Neuron (in vitro differentiated cells): ENCODE measurements at regions not wholly inside any gene's neighbourhood (a gene's known extent, or its start where the extent isn't known, plus 50 kb on each side); places are given as distances from the start of the nearest gene placed in this dataset.

Experiments used
- H2AFZ ChIP-seq: one replicate; pipeline ENCODE4 v1.6.1; 2013; ENCODE audit warnings: low read depth, mild to moderate bottlenecking, inconsistent platforms, low read length, moderate library complexity
- H3K27me3 ChIP-seq: one replicate; pipeline ENCODE4 v1.6.1; 2013; ENCODE audit warnings: low read length; ENCODE audit not compliant: insufficient read depth
- H3K36me3 ChIP-seq: one replicate; pipeline ENCODE4 v1.6.1; 2013; ENCODE audit warnings: low read length; ENCODE audit not compliant: insufficient read depth
- H3K4me1 ChIP-seq: one replicate; pipeline ENCODE4 v1.6.1; 2013; ENCODE audit warnings: low read length; ENCODE audit not compliant: insufficient read depth
- H3K4me3 ChIP-seq: 2 replicates; pipeline ENCODE4 v1.5.1; 2013; ENCODE audit warnings: mild to moderate bottlenecking, low read length, moderate library complexity
- H3K9me3 ChIP-seq: one replicate; pipeline ENCODE4 v1.6.1; 2013; ENCODE audit warnings: low read length

GRCh38 chr1:38724160-38725131 lies 135.1 kb downstream of the RRAGC start:
- H3K27me3 ChIP-seq, result peaks cover 4% of the 10 kb centered on the region

GRCh38 chr1:38721816-38722215 lies 137.8 kb downstream of the RRAGC start:
- Histone ChIP-seq H3K4me1 (no peaks in the 10 kb centered on the region), H3K27me3 (peaks cover 4% of the 10 kb centered on the region), H2AFZ (no peak overlapping the region)

More at GRCh38 chr1:38724160-38725131, 135.1 kb downstream of the RRAGC start:
- Histone ChIP-seq H3K36me3 (no peaks in the 10 kb centered on the region), H3K9me3 (no peaks in the 10 kb centered on the region), H3K4me3 (no peak overlapping the region), H2AFZ (no peak overlapping the region), H3K4me1 (peaks cover 15% of the 10 kb centered on the region)

DNA sequence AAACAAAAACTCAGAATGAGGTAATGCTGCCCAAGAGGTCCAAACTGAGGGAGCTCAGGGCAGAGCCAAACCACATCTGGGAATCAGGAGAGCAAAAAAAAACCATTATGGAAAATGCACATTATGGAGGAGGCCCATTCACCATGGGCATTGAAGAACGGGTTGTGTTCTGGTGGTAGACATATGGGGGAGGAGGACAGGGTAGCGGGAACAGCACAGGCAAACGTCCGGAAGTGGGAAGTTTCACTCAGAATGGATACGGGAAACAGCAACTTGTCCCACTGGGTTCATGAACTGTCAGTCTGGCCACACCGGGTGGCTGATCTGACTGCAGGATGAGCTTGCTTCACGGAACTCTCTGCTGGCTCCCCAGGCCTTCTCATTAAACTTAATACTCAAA lies 139.7 kb downstream of the RRAGC start:
- H3K36me3 ChIP-seq, result no peaks in the 10 kb centered on the region
- no peaks in the 10 kb centered on the region for H3K4me1 ChIP-seq

More at GRCh38 chr1:38721816-38722215, 137.8 kb downstream of the RRAGC start:
- Histone ChIP-seq H3K4me3 (no peak overlapping the region), H3K36me3 (no peaks in the 10 kb centered on the region), H3K9me3 (no peaks in the 10 kb centered on the region)

DNA sequence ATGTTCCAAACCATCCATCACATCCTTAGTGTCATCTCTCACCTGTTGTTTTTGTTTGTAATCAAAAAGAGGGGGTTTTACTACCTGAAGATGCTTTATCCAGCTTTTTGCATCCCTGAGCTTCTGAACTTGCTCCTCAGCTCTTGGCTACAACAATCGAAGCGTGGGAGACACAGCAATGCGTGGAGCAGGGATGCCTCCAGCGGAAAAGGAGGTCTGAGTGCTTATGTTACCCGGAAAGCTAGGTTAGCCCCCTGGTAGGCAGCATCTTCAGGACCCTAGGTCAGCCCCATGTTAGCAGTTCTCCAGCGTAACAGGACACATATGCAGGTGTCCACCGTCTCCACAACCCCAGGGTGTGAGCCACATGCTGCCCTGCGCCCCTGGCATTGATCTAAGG lies 141.5 kb downstream of the RRAGC start:
- peaks cover 4% of the 10 kb centered on the region for H3K27me3 ChIP-seq
- no peak overlapping the region for H3K4me3 ChIP-seq
- H3K36me3 ChIP-seq, result no peaks in the 10 kb centered on the region
- H3K9me3 ChIP-seq, result no peaks in the 10 kb centered on the region
- H3K4me1 ChIP-seq, result no peaks in the 10 kb centered on the region
- H2AFZ ChIP-seq, result no peak overlapping the region

More for the DNA sequence above, 139.7 kb downstream of the RRAGC start:
- Histone ChIP-seq H3K9me3 (no peaks in the 10 kb centered on the region), H2AFZ (no peak overlapping the region), H3K4me3 (no peak overlapping the region), H3K27me3 (peaks cover 4% of the 10 kb centered on the region)

DNA sequence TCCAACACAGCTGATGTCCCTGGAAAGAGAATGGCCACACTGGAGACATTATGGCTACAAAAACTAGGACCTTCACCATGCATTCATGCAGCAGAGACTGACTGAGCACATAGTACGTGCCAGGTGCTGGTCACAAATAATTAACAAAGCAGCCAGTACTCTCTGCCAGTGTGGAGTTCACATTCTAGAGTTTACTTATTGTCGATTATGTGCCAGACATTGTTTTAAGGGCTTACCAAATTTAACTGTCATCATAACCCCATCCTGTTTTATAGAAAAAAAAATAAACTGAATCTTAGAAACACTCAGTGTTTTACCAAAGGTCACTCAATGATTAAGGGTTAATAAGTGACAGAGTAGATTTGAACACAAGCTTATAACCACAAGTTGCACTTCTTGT lies 143.3 kb downstream of the RRAGC start:
- H3K27me3 ChIP-seq, result peaks cover 4% of the 10 kb centered on the region
- H3K36me3 ChIP-seq, result no peaks in the 10 kb centered on the region
- no peak overlapping the region for H3K4me3 ChIP-seq
- H3K9me3 ChIP-seq, result peaks cover 2% of the 10 kb centered on the region
- H2AFZ ChIP-seq, result no peak overlapping the region
- no peaks in the 10 kb centered on the region for H3K4me1 ChIP-seq

- H3K36me3 ChIP-seq, result no peaks in the 10 kb centered on the region
- no peaks in the 10 kb centered on the region for H3K27me3 ChIP-seq
- peaks cover 2% of the 10 kb centered on the region for H3K9me3 ChIP-seq
- H3K4me3 ChIP-seq, result no peak overlapping the region
- no peak overlapping the region for H2AFZ ChIP-seq
- H3K4me1 ChIP-seq, result no peaks in the 10 kb centered on the region
These were observed 144.2 kb downstream of the RRAGC start for GRCh38 chr1:38715415-38715814.

- Histone ChIP-seq H3K9me3 (peaks cover 2% of the 10 kb centered on the region), H3K4me1 (no peaks in the 10 kb centered on the region), H2AFZ (no peak overlapping the region), H3K36me3 (no peaks in the 10 kb centered on the region), H3K4me3 (no peak overlapping the region), H3K27me3 (no peaks in the 10 kb centered on the region)
These were observed 147.5 kb downstream of the RRAGC start for GRCh38 chr1:38712046-38712445.

DNA sequence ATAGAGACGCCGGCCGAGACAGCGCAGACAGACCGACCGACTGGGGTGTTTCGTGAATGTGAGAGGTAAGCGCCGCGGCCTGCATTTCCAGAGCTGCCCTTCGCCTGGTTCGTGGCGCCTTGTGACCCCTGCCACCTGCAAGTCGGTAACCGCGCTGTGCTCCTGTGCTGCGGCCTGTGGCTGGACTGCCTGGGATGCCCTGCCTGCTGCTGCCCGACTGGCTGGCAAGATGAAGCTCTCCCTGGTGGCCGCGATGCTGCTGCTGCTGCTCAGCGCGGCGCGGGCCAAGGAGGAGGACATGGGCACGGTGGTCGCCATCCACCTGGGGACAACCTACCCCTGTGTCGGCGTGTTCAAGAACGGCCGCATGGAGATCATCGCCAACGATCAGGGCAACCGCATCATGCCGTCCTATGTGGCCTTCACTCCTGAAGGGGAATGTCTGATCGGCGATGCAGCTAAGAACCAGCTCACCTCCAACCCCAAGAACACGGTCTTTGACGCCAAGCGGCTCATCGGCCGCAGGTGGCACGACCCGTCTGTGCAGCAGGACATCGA lies 150.8 kb downstream of the RRAGC start:
- H3K4me1 ChIP-seq, result no peaks in the 10 kb centered on the region
- H3K4me3 ChIP-seq, result no peak overlapping the region
- H3K27me3 ChIP-seq, result no peaks in the 10 kb centered on the region
- H2AFZ ChIP-seq, result no peak overlapping the region
- H3K36me3 ChIP-seq, result no peaks in the 10 kb centered on the region
- H3K9me3 ChIP-seq, result peaks cover 2% of the 10 kb centered on the region

- no peak overlapping the region for H3K4me3 ChIP-seq
These were observed 158.5 kb downstream of the RRAGC start for GRCh38 chr1:38701088-38701487.

DNA sequence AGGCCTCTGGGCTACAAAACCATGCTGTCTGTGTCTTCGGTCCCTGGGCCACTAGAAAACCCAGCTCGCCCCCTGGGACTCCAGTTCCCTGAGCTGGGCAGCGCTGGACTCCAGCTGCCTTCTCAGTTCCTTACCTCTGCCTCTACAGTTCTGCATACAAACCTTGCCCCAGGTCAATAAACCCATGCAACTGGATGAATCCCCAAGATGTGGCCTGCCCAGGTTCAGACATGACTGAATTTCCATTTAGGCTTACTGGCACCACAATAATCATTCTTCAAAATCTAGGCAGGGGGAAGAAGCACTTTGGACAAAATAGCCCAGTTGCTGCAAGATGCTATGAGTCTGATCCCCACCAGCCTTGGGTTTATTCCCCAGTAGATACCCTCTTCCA lies 159.5 kb downstream of the RRAGC start:
- no peak overlapping the region for H2AFZ ChIP-seq
- H3K36me3 ChIP-seq, result no peaks in the 10 kb centered on the region
- no peaks in the 10 kb centered on the region for H3K4me1 ChIP-seq
- H3K27me3 ChIP-seq, result peaks cover 3% of the 10 kb centered on the region
- no peak overlapping the region for H3K4me3 ChIP-seq
- no peaks in the 10 kb centered on the region for H3K9me3 ChIP-seq

More at GRCh38 chr1:38701088-38701487, 158.5 kb downstream of the RRAGC start:
- no peaks in the 10 kb centered on the region for H3K4me1 ChIP-seq
- H2AFZ ChIP-seq, result no peak overlapping the region
- H3K9me3 ChIP-seq, result no peaks in the 10 kb centered on the region
- peaks cover 3% of the 10 kb centered on the region for H3K27me3 ChIP-seq
- H3K36me3 ChIP-seq, result no peaks in the 10 kb centered on the region

DNA sequence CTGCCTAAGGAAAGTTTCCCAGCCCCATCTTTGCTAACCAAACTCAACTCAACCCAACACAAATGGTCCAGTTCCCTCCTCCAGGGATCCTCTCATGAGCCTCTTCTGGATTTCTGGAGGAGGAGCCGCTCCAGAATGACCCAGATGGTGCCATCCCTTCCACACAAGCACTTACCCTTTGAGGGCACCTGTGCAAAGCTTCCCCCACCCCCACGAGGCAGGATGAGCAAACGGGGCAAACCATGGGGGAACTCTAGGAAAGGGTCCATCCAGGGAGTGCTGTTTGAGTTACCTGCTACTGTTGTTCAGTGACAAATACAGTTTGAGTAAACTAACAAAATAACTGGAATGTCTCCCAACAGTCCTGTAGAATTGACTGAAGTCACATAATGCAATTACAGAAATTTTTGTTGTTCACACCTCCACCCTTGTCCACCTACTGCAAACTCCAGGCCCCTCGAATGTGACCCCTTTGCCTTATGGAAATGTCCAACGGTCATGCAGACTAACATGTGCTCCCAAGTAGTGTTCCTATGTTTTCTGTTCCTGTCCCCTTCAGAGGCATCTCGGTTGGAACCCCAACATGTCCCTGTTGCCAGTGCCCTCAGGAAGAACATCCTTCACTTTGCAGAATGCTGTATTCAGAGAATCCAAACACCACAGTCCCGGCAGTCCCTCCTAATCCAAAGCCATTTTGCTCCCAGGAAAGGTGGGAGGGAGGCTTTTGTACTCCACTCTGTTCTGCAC lies 160.1 kb downstream of the RRAGC start:
- H3K4me3 ChIP-seq, result no peak overlapping the region
- H3K4me1 ChIP-seq, result no peaks in the 10 kb centered on the region
- H3K9me3 ChIP-seq, result no peaks in the 10 kb centered on the region
- no peaks in the 10 kb centered on the region for H3K36me3 ChIP-seq
- H3K27me3 ChIP-seq, result peaks cover 3% of the 10 kb centered on the region
- no peak overlapping the region for H2AFZ ChIP-seq

- no peak overlapping the region for H2AFZ ChIP-seq
- no peak overlapping the region for H3K4me3 ChIP-seq
- no peaks in the 10 kb centered on the region for H3K9me3 ChIP-seq
- peaks cover 3% of the 10 kb centered on the region for H3K27me3 ChIP-seq
- H3K36me3 ChIP-seq, result no peaks in the 10 kb centered on the region
- H3K4me1 ChIP-seq, result no peaks in the 10 kb centered on the region
These were observed 162.2 kb downstream of the RRAGC start for GRCh38 chr1:38697387-38697786.

DNA sequence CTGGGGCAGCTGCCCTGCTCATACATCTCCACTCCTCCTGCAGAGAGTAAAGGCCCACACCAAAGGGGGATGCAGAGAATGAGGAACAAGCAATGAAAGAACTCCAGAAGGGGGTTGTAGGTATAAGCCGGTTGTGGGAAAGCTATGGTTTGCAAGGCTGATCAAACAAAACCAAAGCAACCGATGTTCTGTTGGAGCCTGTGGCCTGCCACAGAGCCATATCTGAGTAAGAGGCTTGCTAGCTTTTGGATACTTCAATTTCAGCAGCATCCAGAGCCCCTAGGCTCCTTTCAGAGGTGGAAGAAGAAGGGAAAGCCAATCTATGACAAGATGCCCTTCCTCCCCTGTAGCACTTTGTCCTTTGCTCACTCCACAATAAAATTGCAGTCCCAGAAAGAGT lies 163.2 kb downstream of the RRAGC start:
- no peaks in the 10 kb centered on the region for H3K9me3 ChIP-seq
- H3K4me1 ChIP-seq, result no peaks in the 10 kb centered on the region
- H3K27me3 ChIP-seq, result no peaks in the 10 kb centered on the region
- H3K36me3 ChIP-seq, result no peaks in the 10 kb centered on the region
- H3K4me3 ChIP-seq, result no peak overlapping the region
- no peak overlapping the region for H2AFZ ChIP-seq
